OCI-LY1 (cell line): ENCODE measurements at regions not wholly inside any gene's neighbourhood (a gene's known extent, or its start where the extent isn't known, plus 50 kb on each side); places are given as distances from the start of the nearest gene placed in this dataset.

Source experiments
- EZH2 ChIP-seq: fragments of 200-600 bp; sonication (generic), shearing (Covaris generic); IDR thresholded peaks from 2 replicates; pipeline ENCODE4 v1.8.0; 2017; ENCODE audit warnings: borderline replicate concordance, mixed run types, mild to moderate bottlenecking, antibody characterized with exemption, low read length, moderate library complexity, mixed read lengths
- TF ChIP-seq, protein P1 (sequence below): fragments of 200-600 bp; sonication (generic), shearing (Covaris generic); IDR thresholded peaks from 2 replicates; pipeline ENCODE4 v1.5.1; 2017; ENCODE audit warnings: mild to moderate bottlenecking, antibody characterized with exemption, low read length, moderate library complexity, mixed read lengths

DNA sequence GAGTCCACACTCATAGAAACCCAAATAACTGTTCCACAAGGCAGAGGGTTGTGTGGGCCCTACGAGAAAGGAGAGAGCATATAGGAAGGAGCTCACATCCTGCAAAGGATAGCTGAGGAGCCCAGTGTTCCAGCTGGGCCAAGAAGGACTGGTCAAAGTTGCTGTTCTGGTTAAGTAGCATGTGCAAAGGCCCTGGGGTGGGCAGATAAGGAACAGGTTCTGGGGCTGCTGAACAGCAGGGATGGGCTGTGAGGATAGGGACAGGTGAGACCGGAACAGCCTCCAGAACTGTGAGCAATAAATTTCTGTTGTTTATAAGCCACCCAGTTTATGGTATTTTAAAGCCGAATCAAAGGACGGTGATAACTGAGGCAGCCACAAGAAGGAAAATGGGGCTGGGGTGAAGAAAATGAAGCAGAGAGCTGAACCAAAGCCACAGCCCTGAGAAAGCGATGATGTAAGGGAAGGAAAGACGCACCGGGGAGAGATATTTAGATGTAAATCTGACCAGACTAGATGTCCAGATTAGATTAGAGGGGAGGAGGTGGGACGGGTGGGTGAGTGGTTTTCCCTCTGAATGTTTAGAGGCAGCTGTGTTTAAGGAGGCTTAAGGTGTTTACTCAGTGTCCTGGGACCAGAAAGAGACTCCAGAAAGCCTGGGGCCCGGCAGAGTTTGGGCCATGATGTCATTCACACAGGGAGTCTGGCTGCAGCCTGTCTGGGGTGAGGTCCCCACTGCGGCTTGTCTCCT lies 180.8 kb upstream of the BCOR start:
- TF ChIP-seq, protein P1, sequence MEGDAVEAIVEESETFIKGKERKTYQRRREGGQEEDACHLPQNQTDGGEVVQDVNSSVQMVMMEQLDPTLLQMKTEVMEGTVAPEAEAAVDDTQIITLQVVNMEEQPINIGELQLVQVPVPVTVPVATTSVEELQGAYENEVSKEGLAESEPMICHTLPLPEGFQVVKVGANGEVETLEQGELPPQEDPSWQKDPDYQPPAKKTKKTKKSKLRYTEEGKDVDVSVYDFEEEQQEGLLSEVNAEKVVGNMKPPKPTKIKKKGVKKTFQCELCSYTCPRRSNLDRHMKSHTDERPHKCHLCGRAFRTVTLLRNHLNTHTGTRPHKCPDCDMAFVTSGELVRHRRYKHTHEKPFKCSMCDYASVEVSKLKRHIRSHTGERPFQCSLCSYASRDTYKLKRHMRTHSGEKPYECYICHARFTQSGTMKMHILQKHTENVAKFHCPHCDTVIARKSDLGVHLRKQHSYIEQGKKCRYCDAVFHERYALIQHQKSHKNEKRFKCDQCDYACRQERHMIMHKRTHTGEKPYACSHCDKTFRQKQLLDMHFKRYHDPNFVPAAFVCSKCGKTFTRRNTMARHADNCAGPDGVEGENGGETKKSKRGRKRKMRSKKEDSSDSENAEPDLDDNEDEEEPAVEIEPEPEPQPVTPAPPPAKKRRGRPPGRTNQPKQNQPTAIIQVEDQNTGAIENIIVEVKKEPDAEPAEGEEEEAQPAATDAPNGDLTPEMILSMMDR = no peak
- TF ChIP-seq EZH2 = no peak
